GM12892 (cell line): ENCODE measurements at regions not wholly inside any gene's neighbourhood (a gene's known extent, or its start where the extent isn't known, plus 50 kb on each side); places are given as distances from the start of the nearest gene placed in this dataset.

ENCODE experiments used
- DNase-seq: peaks from one replicate; pipeline ENCODE4 v3.0.0; 2011; ENCODE audit not compliant: insufficient read length
- FAIRE-seq: peaks from 2 replicates; lab custom pipeline; 2011; peaks lifted over from hg19 to GRCh38; lab: Jason Lieb, UNC
- POLR2A ChIP-seq: IDR thresholded peaks from 2 replicates; pipeline ENCODE4 v1.6.1; 2011; ENCODE audit warnings: low read depth, low read length, control low read depth
- POLR2AphosphoS5 ChIP-seq: IDR thresholded peaks from 2 replicates; pipeline ENCODE4 v1.6.1; 2011; ENCODE audit warnings: low read depth, low read length, control low read depth
- TAF1 ChIP-seq: IDR thresholded peaks from 2 replicates; pipeline ENCODE4 v1.6.1; 2011; ENCODE audit warnings: low read depth, mild to moderate bottlenecking, control low read depth, low read length, borderline replicate concordance

GRCh38 chr20:10987651-10988383 is 314.0 kb upstream of the JAG1 start:
- DNase-seq (no peak), FAIRE-seq (no peak)
- no peak for TF ChIP-seq TAF1
- TF ChIP-seq POLR2A, result no peak

DNA sequence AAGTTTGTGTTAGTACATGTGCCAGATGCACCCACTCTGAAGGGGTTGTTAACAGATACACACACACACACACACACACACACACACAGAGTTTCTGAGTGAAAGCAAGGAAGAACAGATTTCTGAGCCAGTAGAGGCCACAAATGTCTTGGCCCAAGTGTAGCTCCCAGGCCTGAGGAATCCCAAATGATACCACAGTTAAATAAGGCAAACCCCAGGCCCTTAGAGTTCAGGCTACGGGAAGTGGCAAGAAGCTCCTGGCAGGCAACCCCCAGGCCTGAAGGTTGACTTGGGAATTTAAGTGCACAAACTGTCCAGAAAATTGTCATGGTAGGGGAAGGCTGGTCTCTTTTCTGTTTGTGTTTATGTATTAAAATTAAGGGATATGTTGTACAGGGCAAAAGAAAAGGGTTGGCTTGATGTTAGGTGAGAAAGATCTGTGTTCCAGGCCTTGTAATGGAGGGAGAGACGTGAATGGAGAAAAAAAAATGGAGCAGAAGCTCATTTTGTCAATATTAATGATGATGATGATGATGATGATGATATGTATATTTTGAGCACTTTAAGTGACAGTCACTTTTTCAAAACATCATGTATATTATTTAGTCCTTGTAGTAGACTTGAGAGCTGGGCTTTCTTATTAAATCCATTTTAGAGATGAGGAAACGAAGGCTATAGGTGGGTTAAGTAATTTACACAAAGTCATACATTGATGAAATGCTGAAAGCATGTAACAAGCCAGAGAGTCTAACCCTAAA is 317.0 kb upstream of the JAG1 start:
- DNase-seq, result no peak

GRCh38 chr20:10992731-10993130 is 318.9 kb upstream of the JAG1 start:
- TF ChIP-seq TAF1 (no peak), POLR2A (no peak), POLR2AphosphoS5 (no peak)
- DNase-seq, result no peak
- no peak for FAIRE-seq

More for the DNA sequence above, 317.0 kb upstream of the JAG1 start:
- TF ChIP-seq POLR2AphosphoS5 (no peak), TAF1 (no peak), POLR2A (no peak)
- no peak for FAIRE-seq

GRCh38 chr20:10994991-10995700 is 321.3 kb upstream of the JAG1 start:
- TF ChIP-seq POLR2AphosphoS5 (no peak), TAF1 (no peak), POLR2A (no peak)
- DNase-seq (no peak), FAIRE-seq (no peak)

- TF ChIP-seq POLR2A (no peak), POLR2AphosphoS5 (no peak), TAF1 (no peak)
- FAIRE-seq (no peak), DNase-seq (no peak)
Measured at GRCh38 chr20:10998476-10998875, 324.7 kb upstream of the JAG1 start.

DNA sequence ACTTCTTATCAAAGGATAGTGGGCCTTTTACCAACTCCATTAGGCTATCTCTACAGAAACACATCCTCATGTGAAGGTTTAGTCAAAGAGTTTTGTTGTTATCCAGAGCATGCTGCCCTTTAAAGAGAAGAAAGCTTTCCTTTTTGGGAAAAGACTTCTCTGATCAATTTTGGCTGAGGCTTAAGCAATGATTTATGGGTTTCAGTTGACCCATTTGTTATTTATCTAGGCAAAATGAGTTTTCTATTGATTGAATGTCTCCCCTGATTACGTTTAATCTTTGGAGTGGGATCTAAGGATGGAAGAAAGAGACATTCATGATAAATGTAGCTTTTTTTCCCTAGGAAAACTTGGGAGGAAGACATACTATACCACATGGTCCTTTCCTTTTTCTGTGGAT is 326.6 kb upstream of the JAG1 start:
- FAIRE-seq, result no peak
- no peak for DNase-seq
- TF ChIP-seq POLR2A, result no peak
- TF ChIP-seq POLR2AphosphoS5, result no peak
- TF ChIP-seq TAF1, result no peak

DNA sequence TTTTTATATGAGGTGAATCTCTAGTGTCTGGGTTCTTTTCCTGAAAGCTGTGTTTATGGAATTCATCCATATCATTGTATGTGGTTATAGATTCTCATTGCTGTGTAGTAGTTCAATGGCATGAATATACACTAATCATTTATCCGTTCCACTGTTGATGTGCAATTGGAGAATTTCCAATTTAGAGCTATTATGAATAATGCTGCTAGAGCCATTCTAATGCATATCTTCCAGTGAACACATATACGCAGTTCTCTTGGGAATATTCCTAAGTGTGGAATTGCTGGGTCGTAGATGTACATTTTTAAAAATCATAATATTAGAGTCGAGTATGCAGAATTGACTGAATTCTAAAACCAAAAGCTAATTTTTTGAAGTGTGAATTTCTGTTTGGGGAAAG is 327.5 kb upstream of the JAG1 start:
- DNase-seq, result no peak
- FAIRE-seq, result no peak
- no peak for TF ChIP-seq POLR2AphosphoS5
- TF ChIP-seq POLR2A, result no peak
- no peak for TF ChIP-seq TAF1

- FAIRE-seq (no peak), DNase-seq (no peak)
- TF ChIP-seq POLR2AphosphoS5 (no peak), POLR2A (no peak), TAF1 (no peak)
Measured at GRCh38 chr20:11001764-11002540, 328.2 kb upstream of the JAG1 start.

GRCh38 chr20:11003341-11003740 is 329.5 kb upstream of the JAG1 start:
- no peak for FAIRE-seq
- TF ChIP-seq POLR2A (no peak), TAF1 (no peak), POLR2AphosphoS5 (no peak)
- DNase-seq, result no peak

- FAIRE-seq (no peak), DNase-seq (no peak)
- TF ChIP-seq POLR2AphosphoS5, result no peak
Measured at GRCh38 chr20:11008444-11009033, 334.7 kb upstream of the JAG1 start.
